Skin epidermis (tissue), 12 donors: ENCODE measurements at regions not wholly inside any gene's neighbourhood (a gene's known extent, or its start where the extent isn't known, plus 50 kb on each side); places are given as distances from the start of the nearest gene placed in this dataset.

ENCODE experiments used
- H3K27ac ChIP-seq, 21 experiments: fragments of 200-600 bp; sonication (generic) in 11 of 21; one replicate each; pipeline ENCODE4 v1.5.0; 2020; ENCODE audit warnings: mild to moderate bottlenecking in 3 of 21, inconsistent platforms in 2 of 21, moderate library complexity in 2 of 21
- H3K4me3 ChIP-seq, 7 experiments: fragments of 200-600 bp; sonication (generic) in 2 of 7; one replicate each; pipeline ENCODE4 v1.5.0; 2020; ENCODE audit warnings: inconsistent platforms in 2 of 7, mild to moderate bottlenecking in 2 of 7, moderate library complexity in 1 of 7

- no peak overlapping the region for H3K27ac ChIP-seq
- no peak overlapping the region for H3K4me3 ChIP-seq
These were observed 103.4 kb downstream of the QRFPR start for GRCh38 chr4:121277194-121278105.

- Histone ChIP-seq H3K4me3 (no peak overlapping the region), H3K27ac (no peak overlapping the region)
These were observed 107.6 kb downstream of the QRFPR start for GRCh38 chr4:121273191-121273590.

GRCh38 chr4:121272526-121272925 lies 108.3 kb downstream of the QRFPR start:
- Histone ChIP-seq H3K27ac (no peak overlapping the region), H3K4me3 (no peak overlapping the region)

GRCh38 chr4:121270389-121270788 lies 106.3 kb upstream of the TNIP3 start:
- H3K4me3 ChIP-seq = no peak overlapping the region
- H3K27ac ChIP-seq = no peak overlapping the region

GRCh38 chr4:121269001-121269400 lies 104.9 kb upstream of the TNIP3 start:
- Histone ChIP-seq H3K27ac (no peak overlapping the region), H3K4me3 (no peak overlapping the region)

GRCh38 chr4:121266982-121267381 lies 102.9 kb upstream of the TNIP3 start:
- H3K4me3 ChIP-seq = no peak overlapping the region

GRCh38 chr4:121256887-121257466 lies 92.9 kb upstream of the TNIP3 start:
- Histone ChIP-seq H3K27ac (peak overlapping the region in 3 of 21 experiments; percentile 37 to 43 (median 42)), H3K4me3 (no peak overlapping the region)

More at GRCh38 chr4:121266982-121267381, 102.9 kb upstream of the TNIP3 start:
- H3K27ac ChIP-seq = no peak overlapping the region

- H3K4me3 ChIP-seq = no peak overlapping the region
- peak overlapping the region in 3 of 21 experiments; percentile 10 to 43 (median 42) for H3K27ac ChIP-seq
These were observed 92.0 kb upstream of the TNIP3 start for GRCh38 chr4:121255986-121256750.

- peak overlapping the region in 7 of 21 experiments; percentile 9 to 77 (median 35) for H3K27ac ChIP-seq
- no peak overlapping the region for H3K4me3 ChIP-seq
These were observed 89.8 kb upstream of the TNIP3 start for GRCh38 chr4:121253961-121254360.

GRCh38 chr4:121252224-121252806 lies 88.2 kb upstream of the TNIP3 start:
- H3K27ac ChIP-seq = no peak overlapping the region
- no peak overlapping the region for H3K4me3 ChIP-seq

- no peak overlapping the region for H3K4me3 ChIP-seq
- no peak overlapping the region for H3K27ac ChIP-seq
These were observed 84.6 kb upstream of the TNIP3 start for GRCh38 chr4:121248747-121249146.

GRCh38 chr4:121246698-121247097 lies 82.6 kb upstream of the TNIP3 start:
- no peak overlapping the region for H3K27ac ChIP-seq
- H3K4me3 ChIP-seq = no peak overlapping the region

GRCh38 chr4:121243485-121243884 lies 79.4 kb upstream of the TNIP3 start:
- no peak overlapping the region for H3K4me3 ChIP-seq
- peak overlapping the region in 3 of 21 experiments; percentile 34 to 48 (median 36) for H3K27ac ChIP-seq

GRCh38 chr4:121242188-121242750 lies 78.1 kb upstream of the TNIP3 start:
- Histone ChIP-seq H3K4me3 (no peak overlapping the region), H3K27ac (no peak overlapping the region)

GRCh38 chr4:121239951-121240350 lies 75.8 kb upstream of the TNIP3 start:
- Histone ChIP-seq H3K4me3 (no peak overlapping the region), H3K27ac (no peak overlapping the region)

- H3K4me3 ChIP-seq = no peak overlapping the region
- no peak overlapping the region for H3K27ac ChIP-seq
These were observed 74.3 kb upstream of the TNIP3 start for GRCh38 chr4:121238461-121238860.

GRCh38 chr4:121237069-121237399 lies 72.9 kb upstream of the TNIP3 start:
- no peak overlapping the region for H3K27ac ChIP-seq
- H3K4me3 ChIP-seq = no peak overlapping the region

GRCh38 chr4:121236353-121237068 lies 72.4 kb upstream of the TNIP3 start:
- H3K4me3 ChIP-seq = no peak overlapping the region
- H3K27ac ChIP-seq = no peak overlapping the region

- Histone ChIP-seq H3K27ac (no peak overlapping the region), H3K4me3 (no peak overlapping the region)
These were observed 69.9 kb upstream of the TNIP3 start for GRCh38 chr4:121233982-121234381.
